ENCODE measurements at regions not wholly inside any gene's neighbourhood (a gene's known extent, or its start where the extent isn't known, plus 50 kb on each side); places are given as distances from the start of the nearest gene placed in this dataset.
"Not testable (repeated sequence)": the region's sequence is repeated elsewhere in the genome, so short reads cannot be mapped to it uniquely, and the experiment has no call there.

DNA sequence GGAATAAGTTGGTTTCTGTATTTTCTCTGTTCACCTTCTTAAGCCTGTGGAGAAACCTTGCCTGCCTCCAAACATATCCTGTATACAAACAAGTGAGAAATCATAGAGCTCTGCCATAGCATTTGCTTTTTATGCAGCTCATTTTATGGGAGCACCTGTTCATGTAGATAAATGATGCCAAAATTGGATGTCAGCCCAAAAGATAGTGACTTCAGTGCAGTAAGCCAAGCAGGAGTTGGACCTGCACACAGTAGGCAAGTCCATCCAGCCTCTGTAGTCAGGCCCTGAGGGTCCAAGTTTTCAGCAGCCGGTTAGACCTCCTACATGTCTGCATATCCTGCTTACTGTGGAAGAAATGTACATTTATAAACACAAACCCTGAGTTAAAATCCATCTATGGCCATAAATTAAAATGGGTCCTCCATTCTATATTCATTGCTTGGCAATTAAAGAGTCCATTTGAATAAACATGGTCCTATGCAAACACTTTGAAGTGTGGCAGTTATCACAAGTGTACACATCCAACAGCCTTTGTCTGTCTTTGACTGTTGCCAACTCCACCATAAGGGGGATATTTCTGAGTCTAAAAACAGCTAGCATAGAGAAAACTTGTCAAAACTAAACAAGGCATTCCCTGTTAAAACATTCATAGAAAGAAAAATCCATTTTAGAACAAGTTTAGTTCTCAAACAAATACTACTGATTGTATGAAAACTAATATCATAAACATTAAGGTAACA lies 847.8 kb downstream of the RPS29 start:
- DNase-seq (no peak), ATAC-seq (no peak)
- no peaks in the 10 kb centered on the region for H3K9me3 ChIP-seq (ENCODE audit: control insufficient read depth, low read length, poor library complexity, severe bottlenecking)
- Mint-ChIP-seq H3K27me3 (no peaks in the 10 kb centered on the region), H3K4me1 (no peaks in the 10 kb centered on the region), H3K4me3 (no peak overlapping the region), H3K36me3 (ENCODE audit: low read depth) (no peaks in the 10 kb centered on the region), H3K27ac (no peak overlapping the region)

DNA sequence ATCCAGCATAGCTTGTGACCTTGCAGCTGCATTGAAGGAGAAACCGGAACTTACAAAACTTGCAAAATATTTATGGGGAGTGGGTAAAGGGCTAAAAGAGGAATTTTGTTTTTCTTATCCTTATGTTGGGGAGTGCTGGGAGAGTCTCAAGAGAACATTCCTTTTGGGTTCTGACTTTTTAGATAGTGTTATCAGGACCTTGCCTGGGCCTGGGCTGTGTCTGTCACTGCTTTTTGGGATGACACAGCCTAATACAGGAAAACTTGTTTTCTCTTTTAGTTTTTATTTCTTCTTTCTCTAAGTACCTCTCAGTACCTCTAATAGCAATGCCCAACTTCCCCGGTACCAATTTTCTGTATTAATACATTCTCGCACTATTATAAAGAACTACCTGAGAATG lies 850.6 kb downstream of the RPS29 start:
- no peaks in the 10 kb centered on the region for H3K4me1 Mint-ChIP-seq
- no peaks in the 10 kb centered on the region for H3K27me3 Mint-ChIP-seq
- no peak for DNase-seq
- no peak overlapping the region for H3K27ac Mint-ChIP-seq
- H3K36me3 Mint-ChIP-seq (ENCODE audit: low read depth): no peaks in the 10 kb centered on the region
- no peak for ATAC-seq
- H3K9me3 ChIP-seq (ENCODE audit: control insufficient read depth, low read length, poor library complexity, severe bottlenecking): no peaks in the 10 kb centered on the region
- H3K4me3 Mint-ChIP-seq: no peak overlapping the region

DNA sequence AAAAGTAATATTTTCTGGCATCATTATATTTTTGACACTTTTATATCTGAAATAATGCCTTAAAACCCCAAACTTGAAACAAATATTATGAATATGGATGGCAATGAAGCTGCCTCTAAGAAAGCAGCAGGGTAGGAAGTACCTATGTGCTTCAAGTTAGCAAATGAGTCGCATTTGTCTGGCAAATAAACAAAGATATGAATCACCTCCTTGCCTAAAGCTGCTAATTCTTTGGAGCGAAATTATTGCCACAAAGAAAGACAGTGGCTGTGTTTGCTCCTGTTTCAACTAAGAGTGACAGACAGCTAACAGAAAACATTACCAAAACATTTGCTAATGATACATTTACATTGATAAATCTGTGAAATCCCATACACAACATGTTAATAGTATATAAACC lies 854.9 kb downstream of the RPS29 start:
- no peaks in the 10 kb centered on the region for H3K36me3 Mint-ChIP-seq (ENCODE audit: low read depth)
- H3K9me3 ChIP-seq (ENCODE audit: control insufficient read depth, low read length, poor library complexity, severe bottlenecking): peaks cover 5% of the 10 kb centered on the region
- no peak overlapping the region for H3K27ac Mint-ChIP-seq
- DNase-seq (no peak), ATAC-seq (no peak)
- H3K4me3 Mint-ChIP-seq: no peak overlapping the region
- H3K4me1 Mint-ChIP-seq: no peaks in the 10 kb centered on the region
- H3K27me3 Mint-ChIP-seq: no peaks in the 10 kb centered on the region

DNA sequence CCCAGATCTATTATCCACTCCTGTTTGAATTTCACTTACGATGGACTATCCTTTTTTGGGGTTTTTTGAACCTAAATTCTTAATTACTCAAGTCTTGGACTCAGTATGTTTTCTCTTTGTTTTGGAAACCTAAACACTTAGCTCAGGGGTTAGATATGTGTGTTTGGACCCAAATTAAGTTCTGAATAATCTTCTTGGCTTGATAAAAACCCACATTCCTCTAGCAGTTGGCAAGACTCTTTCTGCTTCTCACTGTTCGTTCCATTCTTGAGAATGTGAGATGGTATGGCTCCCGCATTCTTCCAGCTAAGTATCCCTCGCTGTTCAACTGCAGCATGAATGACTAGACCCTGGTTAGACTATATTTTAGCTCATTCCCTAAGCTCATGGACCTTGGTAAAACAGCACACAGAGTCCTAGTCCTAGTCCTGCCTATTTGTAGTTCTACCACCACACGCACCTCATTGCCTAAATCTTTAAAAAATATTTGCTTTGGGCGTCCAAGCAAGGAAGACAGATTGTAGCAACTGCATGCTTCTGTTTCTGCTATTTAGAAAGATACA lies 860.0 kb downstream of the RPS29 start:
- ATAC-seq (no peak), DNase-seq (no peak)
- H3K27me3 Mint-ChIP-seq: no peaks in the 10 kb centered on the region
- H3K4me1 Mint-ChIP-seq: no peaks in the 10 kb centered on the region
- H3K27ac Mint-ChIP-seq: no peak overlapping the region
- peaks cover 5% of the 10 kb centered on the region for H3K9me3 ChIP-seq (ENCODE audit: control insufficient read depth, low read length, poor library complexity, severe bottlenecking)
- no peak overlapping the region for H3K4me3 Mint-ChIP-seq
- no peaks in the 10 kb centered on the region for H3K36me3 Mint-ChIP-seq (ENCODE audit: low read depth)

DNA sequence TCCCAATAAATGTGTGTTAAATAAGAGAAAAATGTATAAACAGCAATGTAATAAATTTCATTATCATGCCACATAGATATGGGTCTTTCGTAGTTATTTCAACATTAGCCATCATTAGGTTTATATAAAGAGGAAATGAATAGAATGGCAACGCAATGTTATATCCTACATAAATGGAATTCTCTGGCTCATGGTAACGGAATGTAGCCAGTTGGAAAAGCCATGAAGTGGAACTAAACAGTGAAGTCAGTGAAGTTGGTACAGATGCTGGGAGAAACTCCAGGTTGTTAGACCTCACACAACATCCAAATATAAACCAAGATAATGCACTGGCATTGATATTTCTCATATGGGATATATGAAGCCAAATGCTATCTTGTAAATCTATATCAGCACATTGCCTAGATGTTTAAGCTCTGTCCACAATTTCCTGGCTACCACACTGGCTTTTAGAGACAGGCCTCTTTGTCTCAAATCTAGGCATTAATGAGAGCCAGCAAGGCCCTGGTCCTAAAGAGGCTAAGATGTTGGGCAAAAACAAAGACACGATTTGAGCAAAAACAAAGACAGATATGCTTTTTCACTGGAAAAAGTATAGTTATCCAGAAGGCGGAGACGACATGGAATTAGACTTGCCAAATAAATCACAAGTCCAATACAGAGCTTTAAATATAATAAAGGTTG lies 861.0 kb downstream of the RPS29 start:
- no peak for DNase-seq
- H3K27me3 Mint-ChIP-seq: no peaks in the 10 kb centered on the region
- ATAC-seq: no peak
- no peak overlapping the region for H3K27ac Mint-ChIP-seq
- H3K4me3 Mint-ChIP-seq: no peak overlapping the region
- no peaks in the 10 kb centered on the region for H3K4me1 Mint-ChIP-seq
- no peaks in the 10 kb centered on the region for H3K36me3 Mint-ChIP-seq (ENCODE audit: low read depth)
- peaks cover 5% of the 10 kb centered on the region for H3K9me3 ChIP-seq (ENCODE audit: control insufficient read depth, low read length, poor library complexity, severe bottlenecking)

DNA sequence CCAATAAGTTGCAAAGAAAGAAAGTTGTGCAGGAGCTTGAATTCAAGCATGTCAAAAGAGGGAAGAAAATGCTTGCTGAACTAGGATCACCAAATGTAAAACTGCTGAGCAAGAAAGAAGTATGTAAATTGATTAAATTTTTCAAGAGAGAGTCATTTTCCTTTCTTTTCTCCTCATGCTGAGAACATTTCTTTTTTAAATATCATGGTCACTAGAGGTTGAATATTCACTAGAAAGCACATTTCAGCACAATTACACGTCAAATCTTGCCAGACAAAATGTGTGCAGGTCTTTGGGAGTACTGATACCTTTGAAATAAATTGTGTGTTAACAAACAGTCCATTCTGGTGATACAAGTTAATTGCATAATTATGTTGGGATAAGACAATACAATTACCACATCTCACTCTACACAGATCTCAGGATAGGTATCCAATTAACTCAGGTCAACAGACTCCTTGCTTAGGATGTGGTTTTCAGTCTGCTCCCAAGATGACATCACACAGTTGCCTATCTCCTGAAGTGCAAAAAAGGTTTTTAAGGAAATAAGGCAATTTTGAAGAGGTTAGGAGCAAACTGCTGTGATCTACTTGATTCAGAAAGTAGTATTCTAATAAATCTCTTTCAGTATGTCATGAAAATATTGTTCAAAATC lies 862.2 kb downstream of the RPS29 start:
- no peaks in the 10 kb centered on the region for H3K27me3 Mint-ChIP-seq
- H3K9me3 ChIP-seq (ENCODE audit: control insufficient read depth, low read length, poor library complexity, severe bottlenecking): peaks cover 5% of the 10 kb centered on the region
- no peak overlapping the region for H3K27ac Mint-ChIP-seq
- no peak overlapping the region for H3K4me3 Mint-ChIP-seq
- DNase-seq (no peak), ATAC-seq (no peak)
- no peaks in the 10 kb centered on the region for H3K4me1 Mint-ChIP-seq
- no peaks in the 10 kb centered on the region for H3K36me3 Mint-ChIP-seq (ENCODE audit: low read depth)

DNA sequence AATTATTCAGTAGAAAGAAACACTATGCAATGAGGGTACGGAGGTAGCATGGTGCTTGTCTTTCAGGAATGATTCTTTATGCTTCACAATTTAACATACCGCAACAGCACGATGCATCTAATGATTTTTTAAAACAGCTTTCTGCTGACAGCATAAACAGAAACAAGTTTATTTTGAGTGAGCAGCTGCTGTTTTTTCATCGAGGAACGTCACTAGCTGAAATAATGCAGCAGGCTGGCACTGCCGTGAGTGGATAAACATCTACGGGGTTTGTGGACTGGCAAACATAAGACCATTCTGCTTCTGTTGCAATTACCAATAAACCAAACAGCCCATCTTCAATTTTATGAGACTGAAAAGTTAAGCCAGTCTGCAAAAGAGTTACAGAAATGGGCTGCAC lies 871.8 kb downstream of the RPS29 start:
- H3K4me1 Mint-ChIP-seq: no peaks in the 10 kb centered on the region
- no peak overlapping the region for H3K27ac Mint-ChIP-seq
- H3K27me3 Mint-ChIP-seq: no peaks in the 10 kb centered on the region
- H3K9me3 ChIP-seq (ENCODE audit: control insufficient read depth, low read length, poor library complexity, severe bottlenecking): no peaks in the 10 kb centered on the region
- DNase-seq (no peak), ATAC-seq (no peak)
- no peaks in the 10 kb centered on the region for H3K36me3 Mint-ChIP-seq (ENCODE audit: low read depth)
- H3K4me3 Mint-ChIP-seq: no peak overlapping the region

DNA sequence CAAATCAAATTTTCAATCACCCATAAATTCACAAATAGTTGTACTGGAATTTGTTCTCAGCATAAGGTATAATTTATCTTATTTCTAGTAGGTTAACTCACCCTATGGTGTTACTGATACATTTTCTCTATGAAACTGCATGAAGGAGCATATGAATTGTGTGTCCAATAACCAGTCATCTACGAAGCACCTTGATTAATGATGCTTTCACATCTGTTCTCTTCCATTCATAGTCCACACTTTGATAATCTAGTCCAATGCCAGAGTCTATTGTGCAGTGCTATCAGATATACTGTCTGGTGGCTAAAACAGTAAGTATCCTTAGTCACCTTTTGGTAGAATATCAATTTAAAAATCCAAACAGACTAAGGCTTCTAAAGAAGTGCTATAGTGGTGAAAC lies 876.0 kb downstream of the RPS29 start:
- Mint-ChIP-seq H3K4me1 (no peaks in the 10 kb centered on the region), H3K27ac (no peak overlapping the region), H3K36me3 (ENCODE audit: low read depth) (no peaks in the 10 kb centered on the region), H3K27me3 (no peaks in the 10 kb centered on the region), H3K4me3 (no peak overlapping the region)
- DNase-seq: no peak
- ATAC-seq: no peak
- H3K9me3 ChIP-seq (ENCODE audit: control insufficient read depth, low read length, poor library complexity, severe bottlenecking): no peaks in the 10 kb centered on the region

DNA sequence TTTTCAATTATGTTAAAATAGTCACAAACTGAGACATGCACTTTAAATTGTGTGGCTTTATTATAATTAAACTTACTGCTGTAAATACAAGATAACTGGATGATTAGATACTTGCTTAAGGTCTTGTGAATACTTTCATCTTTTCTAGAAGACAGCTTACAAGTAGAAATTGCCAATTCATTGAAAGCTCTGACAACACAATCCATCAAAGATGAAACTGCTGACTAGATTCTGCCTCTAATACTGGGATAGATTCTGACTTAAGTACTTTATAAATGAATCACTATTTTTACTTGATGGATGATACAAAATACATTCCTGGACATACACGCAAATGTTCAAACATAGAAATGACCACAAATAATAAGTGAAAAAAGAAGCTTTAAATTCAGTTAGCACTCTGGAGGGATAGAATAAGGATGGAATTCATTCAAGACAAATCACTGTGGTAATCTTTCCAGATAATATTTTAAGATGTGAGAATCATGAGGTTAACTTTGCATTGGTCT lies 876.8 kb downstream of the RPS29 start:
- Mint-ChIP-seq H3K27ac (no peak overlapping the region), H3K36me3 (ENCODE audit: low read depth) (no peaks in the 10 kb centered on the region), H3K4me1 (no peaks in the 10 kb centered on the region), H3K27me3 (no peaks in the 10 kb centered on the region), H3K4me3 (no peak overlapping the region)
- ATAC-seq (no peak), DNase-seq (no peak)
- no peaks in the 10 kb centered on the region for H3K9me3 ChIP-seq (ENCODE audit: control insufficient read depth, low read length, poor library complexity, severe bottlenecking)

DNA sequence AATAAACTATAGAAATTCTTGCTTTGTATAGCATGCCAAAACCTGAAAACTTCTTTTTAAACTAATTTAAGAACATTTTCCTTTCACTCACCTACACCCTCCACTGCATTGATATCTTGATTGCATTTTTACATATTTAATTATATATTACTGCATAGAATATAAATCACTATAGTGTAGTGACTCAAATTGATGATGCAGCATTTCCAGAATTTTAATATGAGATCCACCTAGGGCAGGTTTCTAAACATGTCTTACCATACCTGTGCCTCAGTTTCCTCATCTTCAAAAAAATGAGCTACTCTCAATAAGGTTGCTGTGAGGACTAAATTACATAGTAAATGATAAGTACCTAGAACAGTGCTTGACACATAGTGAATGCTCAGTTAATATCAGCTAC lies 881.5 kb downstream of the RPS29 start:
- H3K9me3 ChIP-seq (ENCODE audit: control insufficient read depth, low read length, poor library complexity, severe bottlenecking): no peaks in the 10 kb centered on the region
- Mint-ChIP-seq H3K4me1 (no peaks in the 10 kb centered on the region), H3K4me3 (no peak overlapping the region), H3K27ac (no peak overlapping the region), H3K36me3 (ENCODE audit: low read depth) (no peaks in the 10 kb centered on the region), H3K27me3 (no peaks in the 10 kb centered on the region)
- DNase-seq: no peak
- no peak for ATAC-seq

DNA sequence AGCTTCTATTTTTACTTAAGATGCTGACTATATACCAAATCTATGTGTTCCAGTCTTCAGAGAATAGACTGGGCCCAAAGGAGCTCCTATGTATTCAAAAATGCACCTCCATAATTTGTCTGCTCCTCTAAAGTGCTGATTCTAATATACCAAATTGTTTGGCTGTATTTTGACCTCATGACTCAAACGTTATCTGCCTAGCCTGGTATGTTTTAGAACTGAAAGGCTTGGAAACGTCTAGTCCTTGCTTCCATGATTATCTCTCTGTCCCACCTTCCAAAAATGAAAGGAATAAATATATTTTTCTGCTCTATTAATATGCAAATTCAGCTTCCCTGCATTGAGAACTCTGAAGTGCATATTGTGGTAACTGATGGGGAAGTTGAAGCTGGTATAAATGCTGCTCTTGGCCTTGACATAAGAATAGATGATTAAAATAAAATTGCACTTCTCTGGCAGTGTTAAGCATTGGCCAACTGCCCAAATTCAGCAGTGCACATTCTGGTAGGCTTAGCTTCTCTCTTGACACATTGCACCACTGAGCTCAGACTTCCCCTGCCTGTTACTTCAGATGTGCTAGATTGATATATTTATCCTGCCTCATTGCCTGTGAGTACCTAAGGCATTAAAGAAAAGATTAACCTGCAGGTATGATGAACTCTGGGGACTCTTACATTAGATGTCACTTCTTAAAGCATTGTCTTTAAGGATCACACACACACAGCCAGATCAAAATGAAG lies 882.3 kb downstream of the RPS29 start:
- Mint-ChIP-seq H3K4me1 (no peaks in the 10 kb centered on the region), H3K4me3 (no peak overlapping the region), H3K27me3 (no peaks in the 10 kb centered on the region), H3K36me3 (ENCODE audit: low read depth) (no peaks in the 10 kb centered on the region), H3K27ac (no peak overlapping the region)
- DNase-seq: no peak
- no peaks in the 10 kb centered on the region for H3K9me3 ChIP-seq (ENCODE audit: control insufficient read depth, low read length, poor library complexity, severe bottlenecking)
- ATAC-seq: no peak

DNA sequence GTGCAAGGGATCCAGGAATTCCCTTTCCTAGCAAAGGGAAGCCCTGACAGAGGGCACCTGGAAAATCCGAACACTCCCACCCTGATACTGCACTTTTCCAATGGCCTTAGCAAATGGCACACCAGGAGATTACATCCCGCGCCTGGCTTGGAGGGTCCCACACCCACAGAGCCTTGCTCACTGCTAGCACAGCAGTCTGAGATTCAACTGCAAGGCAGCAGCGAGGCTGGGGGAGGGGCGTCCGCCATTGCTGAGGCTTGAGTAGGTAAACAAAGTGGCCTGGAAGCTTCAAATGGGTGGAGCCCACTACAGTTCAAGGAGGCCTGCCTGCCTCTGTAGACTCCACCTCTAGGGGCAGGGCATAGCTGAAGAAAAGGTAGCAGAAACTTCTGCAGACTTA lies 888.8 kb downstream of the RPS29 start:
- H3K27ac Mint-ChIP-seq: not testable (repeated sequence)

DNA sequence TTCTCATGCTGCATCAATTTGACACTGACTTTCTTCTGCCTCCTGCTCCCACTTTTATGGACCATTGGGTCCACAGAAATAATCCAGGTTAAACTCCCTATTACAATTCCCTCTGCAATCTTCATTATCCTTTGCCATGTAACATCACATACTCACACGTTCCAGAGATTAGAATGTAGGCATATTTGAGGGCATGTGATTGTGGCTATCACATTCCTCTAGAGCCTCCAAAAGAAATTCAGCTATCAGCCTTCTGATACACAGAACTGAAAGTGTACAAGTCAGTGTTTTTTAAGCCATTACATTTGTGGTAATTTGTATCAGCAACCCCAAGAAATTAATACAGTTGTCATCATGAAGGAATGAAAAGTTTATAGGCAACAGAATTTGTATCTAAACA lies 892.4 kb downstream of the RPS29 start:
- no peaks in the 10 kb centered on the region for H3K9me3 ChIP-seq (ENCODE audit: control insufficient read depth, low read length, poor library complexity, severe bottlenecking)
- Mint-ChIP-seq H3K27me3 (no peaks in the 10 kb centered on the region), H3K4me3 (no peak overlapping the region), H3K36me3 (ENCODE audit: low read depth) (no peaks in the 10 kb centered on the region), H3K27ac (no peak overlapping the region), H3K4me1 (no peaks in the 10 kb centered on the region)
- DNase-seq: no peak
- no peak for ATAC-seq

More for the DNA sequence above, 888.8 kb downstream of the RPS29 start:
- H3K27me3 Mint-ChIP-seq; ATAC-seq; H3K36me3 Mint-ChIP-seq (ENCODE audit: low read depth); H3K4me1 Mint-ChIP-seq; H3K4me3 Mint-ChIP-seq; H3K9me3 ChIP-seq (ENCODE audit: control insufficient read depth, low read length, poor library complexity, severe bottlenecking); DNase-seq: not testable (repeated sequence)

All from T-helper 17 cell (primary cell).